GM23248 (cell line): ENCODE measurements at regions not wholly inside any gene's neighbourhood (a gene's known extent, or its start where the extent isn't known, plus 50 kb on each side); places are given as distances from the start of the nearest gene placed in this dataset.

Experiments used
- EZH2 ChIP-seq: fragments of 200-600 bp; sonication (generic); IDR thresholded peaks from 2 replicates; pipeline ENCODE4 v1.6.1; 2018; ENCODE audit warnings: antibody characterized with exemption, mild to moderate bottlenecking; ENCODE audit not compliant: insufficient read depth, poor library complexity, severe bottlenecking
- EZH2phosphoT487 ChIP-seq: fragments of 200-600 bp; sonication (generic); IDR thresholded peaks from 2 replicates; pipeline ENCODE4 v1.6.1; 2018; ENCODE audit warnings: antibody characterized with exemption, moderate library complexity, mild to moderate bottlenecking, low read depth; ENCODE audit not compliant: insufficient read depth

DNA sequence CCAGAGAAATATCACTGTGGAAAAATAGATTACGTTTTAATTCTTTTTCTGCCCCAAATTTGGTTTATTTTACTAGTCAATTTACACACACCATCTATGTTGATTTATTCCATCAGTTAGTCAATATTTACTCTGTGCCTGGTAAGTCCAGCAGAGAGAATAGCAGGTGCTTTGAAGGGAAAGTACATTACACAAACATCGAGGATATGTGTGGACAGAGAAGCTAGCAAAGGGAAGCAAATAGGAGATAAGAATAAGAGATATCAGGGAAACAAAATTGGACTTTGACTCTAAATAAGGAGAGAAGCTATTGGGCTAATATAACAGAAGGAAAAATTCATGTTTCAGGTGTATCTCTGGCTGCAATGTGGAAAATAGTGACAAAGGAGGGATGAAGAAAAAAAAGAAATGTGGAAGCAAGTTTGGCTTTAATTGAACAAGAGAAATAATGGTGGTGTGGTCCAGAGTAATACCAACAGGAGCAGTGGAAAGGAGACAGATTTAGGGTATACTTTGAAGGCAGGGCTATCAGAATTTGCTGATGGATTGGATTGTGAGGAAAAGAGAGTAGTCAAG is 587.7 kb upstream of the CDH6 start:
- TF ChIP-seq EZH2phosphoT487 (no peak), EZH2 (no peak)
